ENCODE measurements at regions not wholly inside any gene's neighbourhood (a gene's known extent, or its start where the extent isn't known, plus 50 kb on each side); places are given as distances from the start of the nearest gene placed in this dataset.

GRCh38 chr20:51945881-51946280 lies 143.6 kb upstream of the SALL4 start:
- TF ChIP-seq TEAD4 (IDR thresholded peaks at IDR 0.05) (no peak), YY1 (IDR thresholded peaks at IDR 0.05; ENCODE audit: low read depth) (no peak), ZBTB7A (IDR thresholded peaks at IDR 0.05; ENCODE audit: low read depth) (no peak), RAD21 (IDR thresholded peaks at IDR 0.05; ENCODE audit: low read depth) (no peak), TCF12 (IDR thresholded peaks at IDR 0.05; ENCODE audit: low read depth) (no peak)

Data from Ishikawa (cell line).